Common myeloid progenitor, CD34-positive (primary cell): ENCODE measurements at regions not wholly inside any gene's neighbourhood (a gene's known extent, or its start where the extent isn't known, plus 50 kb on each side); places are given as distances from the start of the nearest gene placed in this dataset.

Experiments
- CTCF ChIA-PET: fragments of 350-600 bp; sonication (Branson Sonifier 250); formaldehyde crosslinking; loops from one replicate; lab custom pipeline; 2021; ENCODE audit warnings: antibody characterized with exemption; lab: Charles Lee
- POLR2A ChIA-PET: fragments of 350-600 bp; sonication (Branson Sonifier 250); formaldehyde crosslinking; loops from one replicate; lab custom pipeline; 2021; ENCODE audit warnings: antibody characterized with exemption; lab: Charles Lee
- DNase-seq, 3 donors: peaks; one replicate each; pipeline versions ENCODE4 v3.0.0 to v3.0.0-alpha.2; 2013
- H3K27ac ChIP-seq, 2 experiments: 1 replicate in 1 of 2; 2 replicates in 1 of 2; pipeline ENCODE4 v1.7.0; 2013; ENCODE audit warnings: inconsistent platforms in 2 of 2, low read length in 2 of 2, mild to moderate bottlenecking in 2 of 2, low read depth in 1 of 2, moderate library complexity in 1 of 2; ENCODE audit not compliant: severe bottlenecking in 2 of 2, insufficient read depth in 1 of 2, poor library complexity in 1 of 2
- H3K27me3 ChIP-seq, 5 experiments: replicated peaks in 2 of 5; 1 replicate in 3 of 5; 2 replicates in 2 of 5; pipeline versions ENCODE4 v1.6.1 to v1.7.0; 2013; ENCODE audit warnings: low read length in 4 of 5, mild to moderate bottlenecking in 2 of 5, moderate library complexity in 2 of 5, inconsistent platforms in 1 of 5; ENCODE audit not compliant: insufficient read depth in 5 of 5, control insufficient read depth in 4 of 5
- H3K36me3 ChIP-seq, 4 experiments: 1 replicate in 2 of 4; 2 replicates in 2 of 4; pipeline versions ENCODE4 v1.6.1 to v1.7.0; 2013; ENCODE audit warnings: low read length in 3 of 4, control low read depth in 1 of 4, mild to moderate bottlenecking in 1 of 4; ENCODE audit not compliant: control insufficient read depth in 4 of 4, insufficient read depth in 4 of 4
- H3K4me1 ChIP-seq, 4 experiments: 1 replicate in 3 of 4; 2 replicates in 1 of 4; pipeline versions ENCODE4 v1.6.1 to v1.7.1; 2013; ENCODE audit warnings: low read length in 3 of 4, mild to moderate bottlenecking in 3 of 4, control low read depth in 1 of 4, inconsistent platforms in 1 of 4, moderate library complexity in 1 of 4; ENCODE audit not compliant: control insufficient read depth in 4 of 4, insufficient read depth in 4 of 4; ENCODE audit errors: control extremely low read depth in 1 of 4
- H3K4me3 ChIP-seq, 7 experiments: 1 replicate in 4 of 7; 2 replicates in 3 of 7; pipeline versions ENCODE4 v1.5.1 to v1.7.0; 2013; ENCODE audit warnings: mild to moderate bottlenecking in 7 of 7, low read length in 6 of 7, moderate library complexity in 6 of 7, inconsistent platforms in 2 of 7, low read depth in 2 of 7, control low read depth in 1 of 7; ENCODE audit not compliant: insufficient read depth in 4 of 7, control insufficient read depth in 1 of 7; ENCODE audit errors: extremely low read depth in 1 of 7
- H3K9me3 ChIP-seq, 5 experiments: 1 replicate in 4 of 5; 2 replicates in 1 of 5; pipeline versions ENCODE4 v1.6.1 to v1.7.1; 2013; ENCODE audit warnings: low read length in 4 of 5, mild to moderate bottlenecking in 2 of 5, inconsistent platforms in 1 of 5, low read depth in 1 of 5, moderate library complexity in 1 of 5; ENCODE audit not compliant: control insufficient read depth in 4 of 5, insufficient read depth in 2 of 5; ENCODE audit errors: control extremely low read depth in 1 of 5
- WGBS: methylation state at CpG from one replicate; pipeline ENCODE4 v1.1.5; 2013; ENCODE audit not compliant: insufficient coverage; 5-methylcytosine and 5-hydroxymethylcytosine counted together

GRCh38 chr10:78838141-78838657, 230.6 kb upstream of the ZMIZ1 start:
- no peaks in the 10 kb centered on the region for H3K36me3 ChIP-seq
- CTCF ChIA-PET, result interaction anchor here (0.9 kb wide), 1 partner anchor 10 kb away, joined by 5 read pairs; no protein-coding TSS in a partner anchor
- DNase-seq, result no peak
- no peaks in the 10 kb centered on the region for H3K27me3 ChIP-seq
- no peaks in the 10 kb centered on the region for H3K4me1 ChIP-seq
- POLR2A ChIA-PET, result no interaction called here
- no peak overlapping the region for H3K4me3 ChIP-seq
- H3K9me3 ChIP-seq, result peaks cover 0 to 9% (median 2%) of the 10 kb centered on the region in 5 experiments
- H3K27ac ChIP-seq, result no peak overlapping the region
- 96% methylated on average over 2 of the region's 5 CpGs for WGBS

GRCh38 chr10:78843495-78843894, 225.3 kb upstream of the ZMIZ1 start:
- CTCF ChIA-PET, result interaction anchor here (0.8 kb wide), 1 partner anchor 10 kb away, joined by 3 read pairs; no protein-coding TSS in a partner anchor
- WGBS, result 88% methylated on average over 1 of the region's 1 CpG

GRCh38 chr10:78844960-78845607, 223.7 kb upstream of the ZMIZ1 start:
- Histone ChIP-seq H3K4me3 (no peak overlapping the region), H3K4me1 (no peaks in the 10 kb centered on the region), H3K36me3 (no peaks in the 10 kb centered on the region), H3K27ac (no peak overlapping the region), H3K9me3 (peaks cover 0 to 6% (median 0%) of the 10 kb centered on the region in 5 experiments), H3K27me3 (no peaks in the 10 kb centered on the region)
- WGBS, result 78% methylated on average over 5 of the region's 10 CpGs
- ChIA-PET POLR2A (no interaction called here), CTCF (no interaction called here)
- peak in 2 of 3 donors; percentile 41 to 48 for DNase-seq

More at GRCh38 chr10:78843495-78843894, 225.3 kb upstream of the ZMIZ1 start:
- Histone ChIP-seq H3K27me3 (no peaks in the 10 kb centered on the region), H3K27ac (no peak overlapping the region), H3K9me3 (peaks cover 0 to 6% (median 0%) of the 10 kb centered on the region in 5 experiments), H3K4me1 (no peaks in the 10 kb centered on the region), H3K36me3 (no peaks in the 10 kb centered on the region), H3K4me3 (no peak overlapping the region)
- POLR2A ChIA-PET, result no interaction called here
- no peak for DNase-seq

GRCh38 chr10:78846071-78846470, 222.7 kb upstream of the ZMIZ1 start:
- ChIA-PET POLR2A (no interaction called here), CTCF (no interaction called here)
- Histone ChIP-seq H3K27ac (no peak overlapping the region), H3K9me3 (peaks cover 0 to 6% (median 0%) of the 10 kb centered on the region in 5 experiments), H3K4me3 (no peak overlapping the region), H3K4me1 (no peaks in the 10 kb centered on the region), H3K27me3 (no peaks in the 10 kb centered on the region), H3K36me3 (no peaks in the 10 kb centered on the region)
- DNase-seq, result no peak
- WGBS, result 94% methylated on average over 4 of the region's 5 CpGs

GRCh38 chr10:78846760-78847159, 222.0 kb upstream of the ZMIZ1 start:
- ChIA-PET POLR2A (no interaction called here), CTCF (interaction anchor here (0.6 kb wide), 1 partner anchor 1018 kb away, joined by 3 read pairs; no protein-coding TSS in a partner anchor)
- no peak for DNase-seq
- no peaks in the 10 kb centered on the region for H3K4me1 ChIP-seq
- no peak overlapping the region for H3K4me3 ChIP-seq
- H3K27me3 ChIP-seq, result no peaks in the 10 kb centered on the region
- no peak overlapping the region for H3K27ac ChIP-seq
- peaks cover 0 to 6% (median 0%) of the 10 kb centered on the region in 5 experiments for H3K9me3 ChIP-seq
- 98% methylated on average over 7 of the region's 7 CpGs for WGBS
- no peaks in the 10 kb centered on the region for H3K36me3 ChIP-seq

- DNase-seq, result no peak
- no peaks in the 10 kb centered on the region for H3K36me3 ChIP-seq
- H3K4me1 ChIP-seq, result no peaks in the 10 kb centered on the region
- H3K27me3 ChIP-seq, result no peaks in the 10 kb centered on the region
- no peak overlapping the region for H3K4me3 ChIP-seq
- WGBS, result 72% methylated on average over 4 of the region's 5 CpGs
- H3K27ac ChIP-seq, result no peak overlapping the region
- POLR2A ChIA-PET, result no interaction called here
- H3K9me3 ChIP-seq, result peaks cover 0 to 6% (median 0%) of the 10 kb centered on the region in 5 experiments
- CTCF ChIA-PET, result no interaction called here
Observed at GRCh38 chr10:78847485-78847884, 221.3 kb upstream of the ZMIZ1 start.

- POLR2A ChIA-PET, result no interaction called here
Observed at GRCh38 chr10:78849115-78849514, 219.7 kb upstream of the ZMIZ1 start.

More at GRCh38 chr10:78849115-78849514, 219.7 kb upstream of the ZMIZ1 start:
- DNase-seq, result no peak
- no peaks in the 10 kb centered on the region for H3K36me3 ChIP-seq
- H3K4me1 ChIP-seq, result no peaks in the 10 kb centered on the region
- WGBS, result 65% methylated on average over 5 of the region's 7 CpGs
- H3K27ac ChIP-seq, result no peak overlapping the region
- no peaks in the 10 kb centered on the region for H3K27me3 ChIP-seq
- H3K9me3 ChIP-seq, result no peaks in the 10 kb centered on the region
- CTCF ChIA-PET, result no interaction called here
- H3K4me3 ChIP-seq, result no peak overlapping the region
